ENCODE measurements at regions not wholly inside any gene's neighbourhood (a gene's known extent, or its start where the extent isn't known, plus 50 kb on each side); places are given as distances from the start of the nearest gene placed in this dataset.

DNA sequence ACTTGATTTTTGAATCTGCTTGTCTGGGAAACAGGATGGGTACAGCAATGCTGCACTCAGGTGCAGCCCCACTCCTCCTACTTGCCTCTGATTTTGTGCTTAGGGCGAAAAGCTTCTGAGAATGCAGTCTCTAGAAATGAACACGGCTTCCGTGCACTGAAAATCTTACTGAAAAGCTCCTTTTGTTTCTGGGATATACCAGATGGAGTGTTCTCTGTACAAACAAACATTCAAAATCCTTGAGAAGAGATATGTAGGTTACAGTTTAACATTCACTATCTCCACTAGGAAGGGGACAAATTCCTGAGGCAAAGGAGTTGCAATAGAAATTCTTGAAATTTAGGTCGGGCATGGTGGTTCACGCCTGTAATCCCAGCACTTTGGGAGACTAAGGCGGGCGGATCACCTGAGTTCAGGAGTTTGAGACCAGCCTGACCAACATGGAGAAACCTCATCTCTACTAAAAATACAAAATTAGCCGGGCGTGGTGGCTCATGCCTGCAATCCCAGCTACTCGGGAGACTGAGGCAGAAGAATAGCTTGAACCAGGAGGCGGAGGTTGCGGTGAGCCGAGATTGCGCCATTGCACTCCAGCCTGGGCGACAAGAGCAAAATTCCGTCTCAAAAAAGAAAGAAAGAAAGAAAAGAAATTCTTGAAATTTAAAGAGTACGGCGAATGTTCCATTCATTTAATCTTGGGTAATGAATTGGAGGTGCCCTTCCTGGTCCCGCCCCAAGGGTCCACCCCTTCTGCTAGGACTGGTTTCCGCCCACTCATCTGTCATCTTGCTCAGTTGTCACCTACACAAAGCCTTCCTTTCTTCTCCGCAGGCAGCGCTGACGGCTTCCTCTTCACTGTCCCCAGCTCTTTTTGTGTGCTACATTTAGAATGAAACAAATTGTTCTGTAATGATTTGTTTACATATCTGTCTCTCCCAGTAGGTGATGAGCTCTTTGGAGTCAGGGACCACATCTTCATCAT lies 92.4 kb downstream of the SOCS6 start:
- intact Hi-C loops (cut with DNase I) = no loop called here
- no peaks in the 10 kb centered on the region for H3K27me3 ChIP-seq (ENCODE audit: low read depth)
- ATAC-seq (peak; percentile 53 to 59), DNase-seq (no peak)
- H3K27ac ChIP-seq = no peak overlapping the region
- TF ChIP-seq, protein P1, sequence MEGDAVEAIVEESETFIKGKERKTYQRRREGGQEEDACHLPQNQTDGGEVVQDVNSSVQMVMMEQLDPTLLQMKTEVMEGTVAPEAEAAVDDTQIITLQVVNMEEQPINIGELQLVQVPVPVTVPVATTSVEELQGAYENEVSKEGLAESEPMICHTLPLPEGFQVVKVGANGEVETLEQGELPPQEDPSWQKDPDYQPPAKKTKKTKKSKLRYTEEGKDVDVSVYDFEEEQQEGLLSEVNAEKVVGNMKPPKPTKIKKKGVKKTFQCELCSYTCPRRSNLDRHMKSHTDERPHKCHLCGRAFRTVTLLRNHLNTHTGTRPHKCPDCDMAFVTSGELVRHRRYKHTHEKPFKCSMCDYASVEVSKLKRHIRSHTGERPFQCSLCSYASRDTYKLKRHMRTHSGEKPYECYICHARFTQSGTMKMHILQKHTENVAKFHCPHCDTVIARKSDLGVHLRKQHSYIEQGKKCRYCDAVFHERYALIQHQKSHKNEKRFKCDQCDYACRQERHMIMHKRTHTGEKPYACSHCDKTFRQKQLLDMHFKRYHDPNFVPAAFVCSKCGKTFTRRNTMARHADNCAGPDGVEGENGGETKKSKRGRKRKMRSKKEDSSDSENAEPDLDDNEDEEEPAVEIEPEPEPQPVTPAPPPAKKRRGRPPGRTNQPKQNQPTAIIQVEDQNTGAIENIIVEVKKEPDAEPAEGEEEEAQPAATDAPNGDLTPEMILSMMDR (IDR thresholded peaks at IDR 0.05) = no peak
- no peaks in the 10 kb centered on the region for H3K36me3 ChIP-seq
- H3K9me3 ChIP-seq = no peaks in the 10 kb centered on the region
- no peaks in the 10 kb centered on the region for H3K4me1 ChIP-seq
- H3K4me3 ChIP-seq = no peak overlapping the region

All from lower lobe of right lung (tissue), 2 donors.